Lower leg skin (tissue), 3 donors: ENCODE measurements at regions not wholly inside any gene's neighbourhood (a gene's known extent, or its start where the extent isn't known, plus 50 kb on each side); places are given as distances from the start of the nearest gene placed in this dataset.

ENCODE experiments used
- POLR2A ChIP-seq, 2 donors: fragments of 450-650 bp; IDR thresholded peaks; one replicate each; pipeline ENCODE4 v1.6.1; 2016 to 2017; ENCODE audit warnings: antibody characterized with exemption in 2 of 2, mild to moderate bottlenecking in 1 of 2, moderate library complexity in 1 of 2
- TF ChIP-seq, protein P1 (sequence below), 3 donors: fragments of 450-650 bp; IDR thresholded peaks; one replicate each; pipeline ENCODE4 v1.5.1; 2016; ENCODE audit warnings: antibody characterized with exemption in 3 of 3, mild to moderate bottlenecking in 3 of 3, moderate library complexity in 2 of 3

DNA sequence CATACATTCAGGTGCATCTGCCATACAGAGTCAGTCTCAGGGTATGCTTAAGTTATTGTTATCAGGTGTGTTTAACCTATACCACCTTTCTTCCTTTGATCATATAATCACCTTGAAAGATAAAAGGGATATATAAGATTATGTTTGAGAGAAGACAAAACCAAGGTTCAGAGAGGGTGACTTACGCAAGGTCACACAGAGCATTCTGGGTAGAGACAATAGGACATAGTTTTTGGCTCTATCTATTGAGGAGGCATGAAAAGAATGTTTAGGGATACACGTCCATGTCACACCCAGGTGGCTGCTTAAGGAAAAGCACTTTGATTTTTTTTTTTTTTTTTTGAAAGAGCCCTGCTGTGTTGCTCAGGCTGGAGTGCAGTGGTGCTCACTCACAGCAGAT is 327.1 kb upstream of the RPS6KA3 start:
- TF ChIP-seq, protein P1, sequence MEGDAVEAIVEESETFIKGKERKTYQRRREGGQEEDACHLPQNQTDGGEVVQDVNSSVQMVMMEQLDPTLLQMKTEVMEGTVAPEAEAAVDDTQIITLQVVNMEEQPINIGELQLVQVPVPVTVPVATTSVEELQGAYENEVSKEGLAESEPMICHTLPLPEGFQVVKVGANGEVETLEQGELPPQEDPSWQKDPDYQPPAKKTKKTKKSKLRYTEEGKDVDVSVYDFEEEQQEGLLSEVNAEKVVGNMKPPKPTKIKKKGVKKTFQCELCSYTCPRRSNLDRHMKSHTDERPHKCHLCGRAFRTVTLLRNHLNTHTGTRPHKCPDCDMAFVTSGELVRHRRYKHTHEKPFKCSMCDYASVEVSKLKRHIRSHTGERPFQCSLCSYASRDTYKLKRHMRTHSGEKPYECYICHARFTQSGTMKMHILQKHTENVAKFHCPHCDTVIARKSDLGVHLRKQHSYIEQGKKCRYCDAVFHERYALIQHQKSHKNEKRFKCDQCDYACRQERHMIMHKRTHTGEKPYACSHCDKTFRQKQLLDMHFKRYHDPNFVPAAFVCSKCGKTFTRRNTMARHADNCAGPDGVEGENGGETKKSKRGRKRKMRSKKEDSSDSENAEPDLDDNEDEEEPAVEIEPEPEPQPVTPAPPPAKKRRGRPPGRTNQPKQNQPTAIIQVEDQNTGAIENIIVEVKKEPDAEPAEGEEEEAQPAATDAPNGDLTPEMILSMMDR (IDR thresholded peaks at IDR 0.05): no peak
- no peak for TF ChIP-seq POLR2A (IDR thresholded peaks at IDR 0.05)
